NCI-H2227 (cell line): ENCODE measurements at regions not wholly inside any gene's neighbourhood (a gene's known extent, or its start where the extent isn't known, plus 50 kb on each side); places are given as distances from the start of the nearest gene placed in this dataset.
"Not testable (repeated sequence)": the region's sequence is repeated elsewhere in the genome, so short reads cannot be mapped to it uniquely, and the experiment has no call there.

Experiments
- DNase-seq: peaks from one replicate; lab custom pipeline; 2025; ENCODE audit not compliant: unreplicated experiment; lab: John Stamatoyannopoulos, UW

- no peak for DNase-seq
These were observed 150.2 kb downstream of the BRD1 start for GRCh38 chr22:49677495-49677889.

DNA sequence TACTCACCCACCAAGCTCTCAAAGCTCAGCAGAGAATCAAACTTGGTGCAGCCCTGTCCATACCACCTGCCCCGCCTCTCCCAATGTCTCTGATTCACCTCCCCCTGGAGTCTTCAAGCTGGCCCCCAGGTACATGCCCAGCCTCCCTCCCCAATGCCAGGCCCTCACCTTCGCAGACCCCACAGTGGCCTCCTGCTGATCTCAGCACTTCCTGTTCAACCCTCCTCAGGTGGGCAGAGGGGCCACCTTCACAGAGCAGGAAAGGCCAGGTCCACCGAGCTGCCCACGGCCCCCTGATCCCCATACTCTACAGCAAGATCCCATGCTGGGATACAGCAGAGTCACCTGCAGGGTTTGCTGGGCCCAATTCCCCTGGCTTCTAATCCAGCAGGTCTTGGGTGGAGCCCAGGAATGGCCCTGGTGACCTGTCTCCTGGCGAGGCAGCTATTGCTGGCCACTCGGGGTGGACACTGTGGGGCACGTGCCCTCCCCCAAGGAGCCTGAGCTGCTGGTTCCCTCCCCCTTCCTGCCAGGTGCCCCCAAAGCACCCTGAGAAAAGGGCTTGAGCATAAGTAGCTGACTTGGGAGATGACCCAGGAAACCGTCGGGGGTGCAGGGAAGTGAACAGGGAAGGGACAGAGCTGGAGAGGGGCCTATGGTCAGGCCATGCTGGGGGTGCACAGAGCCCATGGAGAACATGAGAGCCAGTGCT is 150.7 kb downstream of the BRD1 start:
- DNase-seq, result no peak

GRCh38 chr22:49676230-49676629 is 151.4 kb downstream of the BRD1 start:
- no peak for DNase-seq

DNA sequence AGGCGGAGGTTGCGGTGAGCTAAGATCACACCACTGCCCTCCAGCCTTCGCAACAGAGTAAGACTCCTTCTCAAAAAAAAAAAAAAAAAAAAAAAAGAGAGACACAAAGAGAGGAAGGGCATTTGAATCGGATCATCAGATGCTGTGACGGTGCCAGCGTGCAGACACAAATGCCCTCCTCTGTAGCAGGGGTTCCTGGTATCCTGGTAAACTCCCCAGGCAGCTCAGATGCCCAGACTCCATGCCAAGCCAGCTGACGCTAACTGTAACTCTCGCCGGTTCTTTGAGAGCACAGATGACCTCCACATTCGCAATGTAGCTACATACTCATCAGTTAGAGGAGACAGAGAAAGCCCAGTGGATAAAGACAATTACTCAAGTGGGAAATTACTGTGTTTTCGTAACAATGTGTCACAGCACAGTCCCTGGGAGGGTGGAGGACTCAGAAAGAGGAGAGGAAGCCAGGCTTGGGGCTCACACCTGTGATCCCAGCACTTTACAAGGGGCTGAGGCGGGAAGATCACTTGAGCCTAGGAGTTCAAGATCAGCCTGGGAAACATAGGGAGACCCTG is 153.1 kb downstream of the BRD1 start:
- no peak for DNase-seq

- no peak for DNase-seq
These were observed 154.6 kb downstream of the BRD1 start for GRCh38 chr22:49673048-49673447.

- DNase-seq, result no peak
These were observed 155.6 kb downstream of the BRD1 start for GRCh38 chr22:49672014-49672516.

DNA sequence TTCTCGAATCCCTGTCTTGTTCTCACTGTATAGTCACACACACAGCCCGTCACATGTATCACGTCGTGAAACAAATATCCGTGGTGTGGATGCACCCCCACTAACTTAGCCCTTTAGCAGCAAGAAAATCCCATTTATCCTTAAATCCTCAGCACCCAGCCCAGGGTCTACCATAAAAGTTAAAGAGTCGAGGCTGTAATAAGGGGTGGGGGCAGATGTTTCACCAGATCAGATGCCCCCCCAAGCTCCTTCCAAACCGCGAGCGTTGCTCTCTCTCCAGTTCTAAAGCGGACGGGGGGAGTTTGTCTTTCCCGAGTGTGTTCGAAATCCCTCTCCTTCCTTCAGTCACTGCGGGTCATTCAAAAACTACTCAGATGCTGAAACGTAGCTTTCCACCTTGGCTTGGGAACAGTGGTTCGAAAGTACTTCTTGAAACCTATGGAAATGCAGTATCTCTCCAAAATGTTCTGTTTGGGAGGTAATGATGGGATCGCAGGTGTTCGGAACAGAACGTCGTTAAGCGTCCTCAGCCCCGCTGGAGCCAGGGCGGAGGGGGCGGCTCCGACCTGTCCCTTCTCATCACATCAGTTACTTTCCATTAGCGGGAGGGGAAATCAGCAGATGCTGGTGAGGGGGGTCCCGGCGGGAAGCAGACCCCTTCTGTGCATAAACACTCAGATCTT is 156.2 kb downstream of the BRD1 start:
- no peak for DNase-seq

- no peak for DNase-seq
These were observed 157.0 kb downstream of the BRD1 start for GRCh38 chr22:49670456-49671330.

DNA sequence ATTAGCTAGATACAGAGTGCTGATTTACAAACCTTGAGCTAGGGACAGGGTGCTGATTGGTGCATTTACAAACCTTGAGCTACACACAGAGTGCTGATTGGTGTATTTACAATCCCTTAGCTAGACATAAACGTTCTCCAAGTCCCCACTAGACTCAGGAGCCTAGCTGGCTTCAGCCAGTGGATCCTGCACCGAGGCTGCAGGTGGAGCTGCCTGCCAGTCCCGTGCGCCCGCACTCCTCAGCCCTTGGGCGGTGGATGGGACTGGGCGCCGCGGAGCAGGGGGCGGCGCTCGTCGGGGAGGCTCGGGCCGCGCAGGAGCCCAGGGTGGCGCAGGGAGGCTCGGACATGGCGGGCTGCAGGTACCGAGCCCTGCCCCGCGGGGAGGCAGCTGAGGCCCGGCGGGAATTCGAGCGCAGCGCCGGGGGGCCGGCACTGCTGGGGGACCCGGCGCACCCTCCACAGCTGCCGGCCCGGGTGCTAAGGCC is 157.7 kb downstream of the BRD1 start:
- not testable (repeated sequence) for DNase-seq

GRCh38 chr22:49669427-49669968 is 158.2 kb downstream of the BRD1 start:
- DNase-seq, result not testable (repeated sequence)

DNA sequence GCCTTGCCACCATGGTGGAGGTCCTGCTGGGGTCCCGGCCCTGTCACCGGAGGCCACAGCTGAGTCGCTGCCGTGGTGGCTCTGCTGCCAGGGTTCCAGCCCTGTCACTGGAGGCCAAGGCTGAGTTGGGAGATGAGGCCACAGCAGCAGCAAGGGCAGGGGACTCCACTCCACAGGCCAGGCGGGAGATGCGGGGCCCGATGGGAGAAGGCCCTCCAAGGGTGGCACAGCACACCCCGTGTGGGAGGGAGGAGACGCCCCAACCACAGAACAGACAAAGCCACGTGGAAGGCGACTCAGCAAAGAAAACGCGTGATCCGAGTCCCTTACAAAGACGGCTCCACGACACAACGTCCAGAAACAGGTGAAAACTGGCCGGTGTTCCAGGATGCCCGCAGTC is 159.3 kb downstream of the BRD1 start:
- DNase-seq, result no peak

- DNase-seq, result no peak
These were observed 160.4 kb downstream of the BRD1 start for GRCh38 chr22:49667236-49667635.

GRCh38 chr22:49666146-49666809 is 161.4 kb downstream of the BRD1 start:
- no peak for DNase-seq

DNA sequence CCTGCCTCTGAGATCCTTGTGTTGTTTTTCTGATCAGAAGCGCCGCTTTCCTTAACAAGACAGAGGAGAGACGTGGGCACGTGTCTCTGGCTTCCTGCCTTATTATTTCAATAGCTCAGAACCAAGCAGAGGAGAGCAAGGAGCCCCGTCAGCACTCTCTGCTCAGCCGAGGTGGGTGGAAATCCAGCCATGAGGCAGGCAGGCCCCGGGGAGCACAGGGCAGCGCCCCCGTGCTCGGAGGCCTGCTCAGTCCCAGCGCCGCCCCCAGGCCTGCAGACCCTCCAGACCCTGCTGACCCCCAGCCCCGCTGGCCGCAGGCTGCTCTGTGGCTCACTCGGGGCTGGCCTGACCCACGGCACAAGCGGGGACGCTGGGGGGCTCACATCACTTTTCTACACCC is 162.8 kb downstream of the BRD1 start:
- no peak for DNase-seq

GRCh38 chr22:49664371-49664881 is 163.2 kb downstream of the BRD1 start:
- DNase-seq, result no peak

DNA sequence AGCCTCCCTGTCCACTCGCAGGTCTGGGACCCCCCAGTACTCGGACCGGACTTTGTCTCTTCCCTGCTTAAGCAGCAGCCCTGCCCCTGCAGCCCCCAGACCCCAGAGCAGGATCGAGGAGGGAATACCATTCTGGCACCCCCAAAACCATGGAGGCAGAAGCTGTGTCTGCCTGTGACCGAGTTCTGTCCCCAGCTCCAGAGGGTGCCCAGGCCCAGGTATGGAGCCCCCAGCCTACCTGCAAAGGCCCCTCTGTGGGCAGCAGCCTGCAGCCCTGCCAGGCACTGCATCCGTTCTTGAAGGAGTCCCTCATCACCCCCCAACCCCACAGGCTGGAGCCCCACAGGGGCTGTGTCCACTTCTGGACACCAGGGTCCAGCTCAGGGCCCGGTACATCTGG is 163.8 kb downstream of the BRD1 start:
- DNase-seq, result no peak

- DNase-seq, result no peak
These were observed 164.4 kb downstream of the BRD1 start for GRCh38 chr22:49663311-49663711.

GRCh38 chr22:49662681-49663080 is 165.0 kb downstream of the BRD1 start:
- no peak for DNase-seq

DNA sequence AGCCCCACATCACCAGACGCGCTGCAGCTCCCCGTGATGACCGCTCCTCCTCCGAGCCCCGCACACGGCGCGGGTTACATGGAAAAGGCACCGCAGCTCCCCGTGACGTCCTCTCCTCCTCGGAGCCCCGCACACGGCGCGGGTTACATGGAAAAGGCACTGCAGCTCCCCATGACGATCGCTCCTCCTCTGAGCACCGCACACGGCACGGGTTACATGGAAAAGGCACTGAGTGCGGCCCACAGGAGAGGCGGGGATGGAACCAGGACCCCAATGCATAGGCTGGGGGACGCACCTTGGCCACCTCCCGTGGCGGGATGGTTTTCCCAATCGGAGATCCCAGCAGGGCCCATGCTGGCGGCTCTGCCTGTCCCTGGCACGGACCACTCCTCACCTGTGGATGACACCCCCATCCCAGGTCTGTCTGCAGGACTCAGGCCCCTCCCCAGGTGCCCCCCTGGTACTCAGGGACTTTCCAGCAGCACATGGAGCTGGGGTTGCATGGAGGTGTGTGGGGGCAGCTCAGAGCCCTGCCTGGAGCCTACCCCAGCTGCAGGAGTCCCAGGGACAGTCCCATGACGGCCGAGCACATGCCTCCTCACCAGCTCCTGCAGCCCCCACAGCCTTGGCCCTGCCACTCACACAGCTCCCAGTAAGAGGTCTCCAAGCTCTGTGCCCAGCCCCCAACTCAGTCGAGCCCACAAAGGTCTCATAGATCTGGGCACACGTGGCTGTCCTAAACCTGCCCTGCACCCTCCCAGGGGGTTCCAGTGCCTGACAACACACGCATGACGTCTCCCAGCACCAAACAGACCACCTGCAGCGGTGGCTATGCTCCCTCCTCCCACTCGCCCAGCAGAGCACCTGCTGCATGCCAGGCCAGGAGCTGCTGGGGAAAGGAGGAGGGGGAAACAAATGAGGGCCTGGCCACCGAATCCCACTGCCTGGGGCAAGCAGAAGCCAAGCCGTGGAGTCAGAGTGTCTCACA is 166.6 kb downstream of the BRD1 start:
- DNase-seq, result no peak
